Spleen (tissue), 11 donors: ENCODE measurements at regions not wholly inside any gene's neighbourhood (a gene's known extent, or its start where the extent isn't known, plus 50 kb on each side); places are given as distances from the start of the nearest gene placed in this dataset.
A peak's percentile ranks its signal among the peaks of the same experiment; 100 is the strongest.

Experiments used
- DNase-seq: peaks from one replicate; pipeline ENCODE4 v3.0.0-alpha.2; 2020
- H3K27ac ChIP-seq, 8 donors: fragments of 200-600 bp; sonication (generic) in 7 of 8; 1 replicate in 4 of 8; 2 replicates in 4 of 8; pipeline versions ENCODE4 v1.5.0 to v1.8.0; 2016 to 2021; ENCODE audit warnings: inconsistent platforms in 4 of 8, mild to moderate bottlenecking in 4 of 8, moderate library complexity in 1 of 8
- H3K27me3 ChIP-seq, 7 donors: fragments of 200-600 bp; sonication (generic) in 6 of 7; replicated peaks in 1 of 7; 1 replicate in 4 of 7; 2 replicates in 3 of 7; pipeline versions ENCODE4 v1.5.0 to v1.8.0; 2016 to 2021; ENCODE audit warnings: inconsistent platforms in 3 of 7, mild to moderate bottlenecking in 1 of 7
- H3K36me3 ChIP-seq, 6 donors: fragments of 200-600 bp; sonication (generic) in 5 of 6; 1 replicate in 4 of 6; 2 replicates in 2 of 6; pipeline versions ENCODE4 v1.5.0 to v1.8.0; 2016 to 2021; ENCODE audit warnings: inconsistent platforms in 2 of 6
- H3K4me1 ChIP-seq, 6 donors: fragments of 200-600 bp; sonication (generic) in 5 of 6; 1 replicate in 3 of 6; 2 replicates in 3 of 6; pipeline versions ENCODE4 v1.5.0 to v1.8.0; 2016 to 2021; ENCODE audit warnings: inconsistent platforms in 3 of 6
- H3K4me3 ChIP-seq, 8 donors: fragments of 200-600 bp; sonication (generic) in 7 of 8; 1 replicate in 4 of 8; 2 replicates in 4 of 8; pipeline versions ENCODE4 v1.5.0 to v1.8.0; 2016 to 2021; ENCODE audit warnings: inconsistent platforms in 4 of 8, mild to moderate bottlenecking in 4 of 8, moderate library complexity in 2 of 8
- H3K9me3 ChIP-seq, 8 donors: fragments of 200-600 bp; sonication (generic) in 7 of 8; 1 replicate in 4 of 8; 2 replicates in 4 of 8; pipeline versions ENCODE4 v1.5.0 to v1.8.0; 2016 to 2021; ENCODE audit warnings: inconsistent platforms in 4 of 8
- CTCF ChIP-seq, 11 experiments: fragments of 200-600 bp in 7 of 11; fragments of 450-650 bp in 4 of 11; sonication (generic) in 4 of 11; IDR thresholded peaks in 8 of 11; conservative IDR thresholded peaks in 3 of 11; 1 replicate in 7 of 11; 2 replicates in 4 of 11; pipeline versions ENCODE4 v1.4.0 to v1.8.0; 2016 to 2021; ENCODE audit warnings: antibody characterized with exemption in 11 of 11, inconsistent platforms in 4 of 11, mild to moderate bottlenecking in 1 of 11
- POLR2A ChIP-seq, 3 donors: fragments of 450-650 bp; IDR thresholded peaks; one replicate each; pipeline ENCODE4 v1.5.1; 2017; ENCODE audit warnings: antibody characterized with exemption in 3 of 3, mild to moderate bottlenecking in 1 of 3
- POLR2AphosphoS5 ChIP-seq, 3 donors: sonication (generic); formaldehyde crosslinking; IDR thresholded peaks; one replicate each; pipeline ENCODE4 v1.5.1; 2017; ENCODE audit warnings: antibody characterized with exemption in 3 of 3
- WGBS, 5 donors: extraction: QIAGEN DNeasy Blood & Tissue Kit in 3 of 5; methylation state at CpG; one replicate each; pipeline versions ENCODE4 v1.1.5 to v1.1.7; 2013 to 2018; 5-methylcytosine and 5-hydroxymethylcytosine counted together
- intact Hi-C: fragments of 100-400 bp; cut with DNase I; formaldehyde crosslinking; loops from one replicate; pipeline ENCODE4 v1.15.0; 2023; ENCODE audit warnings: low total_unique reads
- donor health status: healthy with polysubstance abuse.
- donor health status: DM: no; HTN: no; CAD: no; lungs with moderate emphysema.
- donor health status: DM: no; HTN: no; CAD: no.
- donor health status: Bipolar disorder and iron deficiency.
- donor health status: healthy.
- donor health status: DM: no; HTN: no; CAD: no.
- donor health status: DM: yes; HTN: yes; CAD: no.

DNA sequence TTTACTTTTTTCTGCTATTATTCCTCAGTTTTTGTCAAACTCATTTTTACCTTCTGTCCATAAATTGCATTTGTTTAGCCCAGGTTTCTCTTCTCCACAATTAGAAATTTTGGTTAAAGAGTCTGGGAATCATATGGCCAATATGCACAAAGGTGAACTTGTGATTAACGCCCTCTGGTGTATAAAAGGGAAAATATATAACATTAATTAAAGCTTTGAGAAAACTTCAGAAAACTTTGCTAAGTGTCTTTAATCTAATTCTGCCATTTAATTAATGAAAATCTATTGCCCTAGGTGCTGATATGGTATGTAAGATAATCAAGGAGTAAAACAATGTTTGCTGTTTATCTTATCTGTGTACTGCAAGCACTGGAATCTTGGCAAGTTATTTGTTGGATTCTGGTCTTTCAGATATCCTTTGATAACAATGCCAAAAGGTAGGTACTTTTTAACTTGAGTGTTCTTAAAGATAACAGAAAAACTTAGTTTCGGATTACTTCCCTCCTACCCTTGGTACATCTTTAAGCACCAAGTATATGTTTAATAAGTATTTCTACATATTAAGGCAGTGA is 402.6 kb downstream of the SUCLA2 start:
- no peak overlapping the region for H3K27ac ChIP-seq
- H3K36me3 ChIP-seq: no peaks in the 10 kb centered on the region
- intact Hi-C loops: no loop called here
- H3K27me3 ChIP-seq: no peaks in the 10 kb centered on the region
- DNase-seq: no peak
- peaks cover 0 to 26% (median 17%) of the 10 kb centered on the region in 8 donors for H3K9me3 ChIP-seq
- TF ChIP-seq POLR2AphosphoS5 (IDR thresholded peaks at IDR 0.05): no peak
- TF ChIP-seq CTCF (IDR thresholded peaks at IDR 0.05 in 8 of 11, conservative IDR thresholded peaks at IDR 0.05 in 3 of 11): peak in 2 of 11 experiments; percentile 11 to 15
- no peak for TF ChIP-seq POLR2A (IDR thresholded peaks at IDR 0.05)
- H3K4me3 ChIP-seq: no peak overlapping the region
- H3K4me1 ChIP-seq: no peaks in the 10 kb centered on the region
- 56 to 71% (median 61%) methylated on average over 2 of the region's 2 CpGs for WGBS, 5 donors

GRCh38 chr13:47594833-47595232 is 406.2 kb downstream of the SUCLA2 start:
- peaks cover 0 to 39% (median 24%) of the 10 kb centered on the region in 8 donors for H3K9me3 ChIP-seq
- DNase-seq: no peak
- TF ChIP-seq POLR2AphosphoS5 (IDR thresholded peaks at IDR 0.05) (no peak), POLR2A (IDR thresholded peaks at IDR 0.05) (no peak), CTCF (IDR thresholded peaks at IDR 0.05 in 8 of 11, conservative IDR thresholded peaks at IDR 0.05 in 3 of 11) (no peak)
- no peak overlapping the region for H3K4me3 ChIP-seq
- no peaks in the 10 kb centered on the region for H3K27me3 ChIP-seq
- no peaks in the 10 kb centered on the region for H3K4me1 ChIP-seq
- intact Hi-C loops: no loop called here
- H3K27ac ChIP-seq: no peak overlapping the region
- no peaks in the 10 kb centered on the region for H3K36me3 ChIP-seq

DNA sequence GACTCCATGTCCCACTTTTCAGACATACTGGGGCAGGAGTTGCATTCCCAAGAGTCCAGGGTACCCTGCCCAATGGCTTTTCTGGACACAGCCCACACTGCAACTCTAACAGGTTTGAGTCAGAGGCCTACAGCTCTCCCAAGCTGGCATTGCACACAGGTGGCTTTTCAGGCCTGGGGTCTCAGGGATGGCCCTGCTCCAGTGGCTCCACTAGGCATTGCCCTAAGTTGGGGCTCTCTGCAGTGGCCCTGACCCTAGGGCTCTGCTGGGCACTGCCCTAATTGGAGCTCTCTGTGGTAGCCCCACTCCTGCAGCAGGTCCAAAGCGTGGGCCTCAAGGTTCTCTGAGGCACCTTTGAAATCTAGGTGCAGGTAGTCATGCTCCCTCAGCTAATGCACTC is 408.8 kb downstream of the SUCLA2 start:
- intact Hi-C loops: no loop called here

DNA sequence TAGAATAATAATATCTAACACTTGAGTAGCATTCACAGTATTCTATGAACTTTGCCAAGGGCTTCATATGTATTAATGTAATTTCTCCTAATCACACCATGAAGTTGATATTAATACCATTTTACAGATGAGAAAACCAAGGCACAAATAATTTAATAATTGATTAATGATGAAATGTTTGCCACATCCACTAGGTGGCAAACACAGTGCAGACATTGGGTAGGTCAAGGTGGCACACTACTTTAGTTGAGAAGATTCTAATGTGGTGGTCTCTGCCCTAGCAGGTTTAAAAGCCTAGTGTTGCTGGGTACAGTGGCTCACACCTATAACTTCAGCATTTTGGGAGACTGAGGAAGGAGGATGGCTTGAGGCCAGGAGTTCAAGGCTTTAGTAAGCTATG is 412.4 kb downstream of the SUCLA2 start:
- no peaks in the 10 kb centered on the region for H3K27me3 ChIP-seq
- DNase-seq: no peak
- TF ChIP-seq CTCF (IDR thresholded peaks at IDR 0.05 in 8 of 11, conservative IDR thresholded peaks at IDR 0.05 in 3 of 11) (no peak), POLR2A (IDR thresholded peaks at IDR 0.05) (no peak), POLR2AphosphoS5 (IDR thresholded peaks at IDR 0.05) (no peak)
- H3K36me3 ChIP-seq: no peaks in the 10 kb centered on the region
- H3K27ac ChIP-seq: no peak overlapping the region
- H3K9me3 ChIP-seq: peaks cover 0 to 20% (median 9%) of the 10 kb centered on the region in 8 donors
- H3K4me3 ChIP-seq: no peak overlapping the region
- H3K4me1 ChIP-seq: no peaks in the 10 kb centered on the region
- intact Hi-C loops: no loop called here

More for the DNA sequence above, 408.8 kb downstream of the SUCLA2 start:
- 67 to 93% (median 74%) methylated on average over 1 of the region's 1 CpG; no CpG with 5 or more reads in 1 of the 5 donors for WGBS, 5 donors
- Histone ChIP-seq H3K36me3 (no peaks in the 10 kb centered on the region), H3K27me3 (no peaks in the 10 kb centered on the region), H3K4me3 (no peak overlapping the region), H3K9me3 (peaks cover 0 to 39% (median 24%) of the 10 kb centered on the region in 8 donors), H3K4me1 (no peaks in the 10 kb centered on the region), H3K27ac (no peak overlapping the region)
- TF ChIP-seq POLR2AphosphoS5 (IDR thresholded peaks at IDR 0.05): no peak
- no peak for TF ChIP-seq POLR2A (IDR thresholded peaks at IDR 0.05)
- no peak for TF ChIP-seq CTCF (IDR thresholded peaks at IDR 0.05 in 8 of 11, conservative IDR thresholded peaks at IDR 0.05 in 3 of 11)
- DNase-seq: no peak
